ENCODE measurements at regions not wholly inside any gene's neighbourhood (a gene's known extent, or its start where the extent isn't known, plus 50 kb on each side); places are given as distances from the start of the nearest gene placed in this dataset.
"Not testable (repeated sequence)": the region's sequence is repeated elsewhere in the genome, so short reads cannot be mapped to it uniquely, and the experiment has no call there.

DNA sequence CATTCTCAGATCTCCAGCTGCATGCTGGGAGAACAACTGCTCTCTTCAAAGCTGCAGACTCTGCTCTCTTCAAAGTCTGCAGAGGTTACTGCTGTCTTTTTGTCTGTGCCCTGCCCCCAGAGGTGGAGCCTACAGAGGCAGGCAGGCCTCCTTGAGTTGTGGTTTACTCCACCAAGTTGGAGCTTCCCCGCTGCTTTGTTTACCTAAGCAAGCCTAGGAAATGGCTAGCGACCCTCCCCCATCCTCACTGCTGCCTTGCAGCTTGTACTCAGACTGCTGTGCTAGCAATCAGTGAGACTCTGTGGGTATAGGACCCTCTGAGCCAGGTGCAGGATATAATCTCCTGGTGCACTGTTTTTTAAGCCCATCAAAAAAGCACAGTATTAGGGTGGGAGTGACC lies 591.7 kb downstream of the ALG10 start:
- TF ChIP-seq, protein P1, sequence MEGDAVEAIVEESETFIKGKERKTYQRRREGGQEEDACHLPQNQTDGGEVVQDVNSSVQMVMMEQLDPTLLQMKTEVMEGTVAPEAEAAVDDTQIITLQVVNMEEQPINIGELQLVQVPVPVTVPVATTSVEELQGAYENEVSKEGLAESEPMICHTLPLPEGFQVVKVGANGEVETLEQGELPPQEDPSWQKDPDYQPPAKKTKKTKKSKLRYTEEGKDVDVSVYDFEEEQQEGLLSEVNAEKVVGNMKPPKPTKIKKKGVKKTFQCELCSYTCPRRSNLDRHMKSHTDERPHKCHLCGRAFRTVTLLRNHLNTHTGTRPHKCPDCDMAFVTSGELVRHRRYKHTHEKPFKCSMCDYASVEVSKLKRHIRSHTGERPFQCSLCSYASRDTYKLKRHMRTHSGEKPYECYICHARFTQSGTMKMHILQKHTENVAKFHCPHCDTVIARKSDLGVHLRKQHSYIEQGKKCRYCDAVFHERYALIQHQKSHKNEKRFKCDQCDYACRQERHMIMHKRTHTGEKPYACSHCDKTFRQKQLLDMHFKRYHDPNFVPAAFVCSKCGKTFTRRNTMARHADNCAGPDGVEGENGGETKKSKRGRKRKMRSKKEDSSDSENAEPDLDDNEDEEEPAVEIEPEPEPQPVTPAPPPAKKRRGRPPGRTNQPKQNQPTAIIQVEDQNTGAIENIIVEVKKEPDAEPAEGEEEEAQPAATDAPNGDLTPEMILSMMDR (IDR thresholded peaks at IDR 0.05): not testable (repeated sequence)
- TF ChIP-seq POLR2A, POLR2AphosphoS5 (IDR thresholded peaks at IDR 0.05): not testable (repeated sequence)
